ENCODE measurements at regions not wholly inside any gene's neighbourhood (a gene's known extent, or its start where the extent isn't known, plus 50 kb on each side); places are given as distances from the start of the nearest gene placed in this dataset.

DNA sequence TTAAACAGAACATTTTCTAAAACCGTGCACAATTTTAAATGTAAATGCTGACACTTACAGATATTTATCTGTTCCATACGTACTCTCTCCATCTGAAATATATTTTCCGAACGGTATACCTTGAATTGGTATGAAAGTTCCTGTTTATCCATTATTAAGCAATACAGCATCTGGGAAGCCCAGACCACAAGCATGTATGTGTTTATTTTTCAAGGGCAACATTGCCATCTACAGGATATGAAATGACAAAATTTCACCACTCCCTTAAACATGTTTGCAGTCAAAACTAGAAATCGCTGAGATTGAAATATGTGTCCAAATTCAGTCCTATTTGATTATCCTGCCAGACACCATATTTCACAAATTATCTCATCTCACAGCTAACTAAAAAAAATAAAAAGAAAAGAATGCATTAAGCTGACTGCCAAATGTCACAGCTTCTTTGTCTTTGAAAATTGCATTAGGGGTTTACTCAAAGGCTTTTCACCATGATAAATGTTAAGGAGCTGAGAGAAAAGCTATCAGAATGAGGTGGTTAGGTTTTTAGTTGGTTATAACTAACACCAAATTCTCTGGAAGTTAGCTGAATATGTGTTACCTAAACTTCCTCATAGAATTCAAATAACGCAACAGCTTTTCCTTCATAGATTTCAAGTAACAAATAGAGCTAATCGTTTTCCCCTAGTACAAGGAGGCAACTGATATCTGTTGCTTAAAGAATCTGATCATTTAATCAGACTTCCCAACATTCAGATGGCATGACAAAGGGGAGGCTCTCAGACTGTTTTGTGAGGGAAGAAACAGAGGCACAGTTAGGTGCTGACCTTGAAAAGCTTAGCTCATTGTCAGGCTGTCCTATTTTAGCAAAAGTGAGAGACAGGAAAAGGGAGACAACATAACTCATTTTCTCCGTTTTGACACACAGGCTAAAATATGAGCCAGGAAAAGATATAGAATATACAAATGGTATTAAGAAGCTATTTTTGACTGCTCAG is 533.1 kb downstream of the TBL1XR1 start (continued):
- TF ChIP-seq, protein P1, sequence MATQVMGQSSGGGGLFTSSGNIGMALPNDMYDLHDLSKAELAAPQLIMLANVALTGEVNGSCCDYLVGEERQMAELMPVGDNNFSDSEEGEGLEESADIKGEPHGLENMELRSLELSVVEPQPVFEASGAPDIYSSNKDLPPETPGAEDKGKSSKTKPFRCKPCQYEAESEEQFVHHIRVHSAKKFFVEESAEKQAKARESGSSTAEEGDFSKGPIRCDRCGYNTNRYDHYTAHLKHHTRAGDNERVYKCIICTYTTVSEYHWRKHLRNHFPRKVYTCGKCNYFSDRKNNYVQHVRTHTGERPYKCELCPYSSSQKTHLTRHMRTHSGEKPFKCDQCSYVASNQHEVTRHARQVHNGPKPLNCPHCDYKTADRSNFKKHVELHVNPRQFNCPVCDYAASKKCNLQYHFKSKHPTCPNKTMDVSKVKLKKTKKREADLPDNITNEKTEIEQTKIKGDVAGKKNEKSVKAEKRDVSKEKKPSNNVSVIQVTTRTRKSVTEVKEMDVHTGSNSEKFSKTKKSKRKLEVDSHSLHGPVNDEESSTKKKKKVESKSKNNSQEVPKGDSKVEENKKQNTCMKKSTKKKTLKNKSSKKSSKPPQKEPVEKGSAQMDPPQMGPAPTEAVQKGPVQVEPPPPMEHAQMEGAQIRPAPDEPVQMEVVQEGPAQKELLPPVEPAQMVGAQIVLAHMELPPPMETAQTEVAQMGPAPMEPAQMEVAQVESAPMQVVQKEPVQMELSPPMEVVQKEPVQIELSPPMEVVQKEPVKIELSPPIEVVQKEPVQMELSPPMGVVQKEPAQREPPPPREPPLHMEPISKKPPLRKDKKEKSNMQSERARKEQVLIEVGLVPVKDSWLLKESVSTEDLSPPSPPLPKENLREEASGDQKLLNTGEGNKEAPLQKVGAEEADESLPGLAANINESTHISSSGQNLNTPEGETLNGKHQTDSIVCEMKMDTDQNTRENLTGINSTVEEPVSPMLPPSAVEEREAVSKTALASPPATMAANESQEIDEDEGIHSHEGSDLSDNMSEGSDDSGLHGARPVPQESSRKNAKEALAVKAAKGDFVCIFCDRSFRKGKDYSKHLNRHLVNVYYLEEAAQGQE (IDR thresholded peaks at IDR 0.05; ENCODE audit: borderline replicate concordance), result peak; percentile 70
- TF ChIP-seq, protein P1 (CRISPR knock-in tag; IDR thresholded peaks at IDR 0.05; ENCODE audit: low read depth), result no peak
- no peak for TF ChIP-seq ZFP1 (CRISPR knock-in tag; IDR thresholded peaks at IDR 0.05)
- TF ChIP-seq, protein P2, sequence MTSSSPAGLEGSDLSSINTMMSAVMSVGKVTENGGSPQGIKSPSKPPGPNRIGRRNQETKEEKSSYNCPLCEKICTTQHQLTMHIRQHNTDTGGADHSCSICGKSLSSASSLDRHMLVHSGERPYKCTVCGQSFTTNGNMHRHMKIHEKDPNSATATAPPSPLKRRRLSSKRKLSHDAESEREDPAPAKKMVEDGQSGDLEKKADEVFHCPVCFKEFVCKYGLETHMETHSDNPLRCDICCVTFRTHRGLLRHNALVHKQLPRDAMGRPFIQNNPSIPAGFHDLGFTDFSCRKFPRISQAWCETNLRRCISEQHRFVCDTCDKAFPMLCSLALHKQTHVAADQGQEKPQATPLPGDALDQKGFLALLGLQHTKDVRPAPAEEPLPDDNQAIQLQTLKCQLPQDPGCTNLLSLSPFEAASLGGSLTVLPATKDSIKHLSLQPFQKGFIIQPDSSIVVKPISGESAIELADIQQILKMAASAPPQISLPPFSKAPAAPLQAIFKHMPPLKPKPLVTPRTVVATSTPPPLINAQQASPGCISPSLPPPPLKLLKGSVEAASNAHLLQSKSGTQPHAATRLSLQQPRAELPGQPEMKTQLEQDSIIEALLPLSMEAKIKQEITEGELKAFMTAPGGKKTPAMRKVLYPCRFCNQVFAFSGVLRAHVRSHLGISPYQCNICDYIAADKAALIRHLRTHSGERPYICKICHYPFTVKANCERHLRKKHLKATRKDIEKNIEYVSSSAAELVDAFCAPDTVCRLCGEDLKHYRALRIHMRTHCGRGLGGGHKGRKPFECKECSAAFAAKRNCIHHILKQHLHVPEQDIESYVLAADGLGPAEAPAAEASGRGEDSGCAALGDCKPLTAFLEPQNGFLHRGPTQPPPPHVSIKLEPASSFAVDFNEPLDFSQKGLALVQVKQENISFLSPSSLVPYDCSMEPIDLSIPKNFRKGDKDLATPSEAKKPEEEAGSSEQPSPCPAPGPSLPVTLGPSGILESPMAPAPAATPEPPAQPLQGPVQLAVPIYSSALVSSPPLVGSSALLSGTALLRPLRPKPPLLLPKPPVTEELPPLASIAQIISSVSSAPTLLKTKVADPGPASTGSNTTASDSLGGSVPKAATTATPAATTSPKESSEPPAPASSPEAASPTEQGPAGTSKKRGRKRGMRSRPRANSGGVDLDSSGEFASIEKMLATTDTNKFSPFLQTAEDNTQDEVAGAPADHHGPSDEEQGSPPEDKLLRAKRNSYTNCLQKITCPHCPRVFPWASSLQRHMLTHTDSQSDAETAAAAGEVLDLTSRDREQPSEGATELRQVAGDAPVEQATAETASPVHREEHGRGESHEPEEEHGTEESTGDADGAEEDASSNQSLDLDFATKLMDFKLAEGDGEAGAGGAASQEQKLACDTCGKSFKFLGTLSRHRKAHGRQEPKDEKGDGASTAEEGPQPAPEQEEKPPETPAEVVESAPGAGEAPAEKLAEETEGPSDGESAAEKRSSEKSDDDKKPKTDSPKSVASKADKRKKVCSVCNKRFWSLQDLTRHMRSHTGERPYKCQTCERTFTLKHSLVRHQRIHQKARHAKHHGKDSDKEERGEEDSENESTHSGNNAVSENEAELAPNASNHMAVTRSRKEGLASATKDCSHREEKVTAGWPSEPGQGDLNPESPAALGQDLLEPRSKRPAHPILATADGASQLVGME (CRISPR knock-in tag; IDR thresholded peaks at IDR 0.05), result no peak
- TF ChIP-seq NFRKB (IDR thresholded peaks at IDR 0.05; ENCODE audit: low read depth), result no peak
- no peak for TF ChIP-seq ZFPM2 (CRISPR knock-in tag; IDR thresholded peaks at IDR 0.05)
- TF ChIP-seq TEAD4 (IDR thresholded peaks at IDR 0.05; ENCODE audit: low read length), result peak; percentile 27
- TF ChIP-seq TEAD4 (CRISPR knock-in tag; IDR thresholded peaks at IDR 0.05; ENCODE audit: borderline replicate concordance), result no peak
- TF ChIP-seq RB1 (IDR thresholded peaks at IDR 0.05; ENCODE audit: low read depth), result no peak
- TF ChIP-seq ZNF239 (CRISPR knock-in tag; IDR thresholded peaks at IDR 0.05), result no peak
- TF ChIP-seq FOXK2 (conservative IDR thresholded peaks at IDR 0.05 in 1 of 2, IDR thresholded peaks at IDR 0.05 in 1 of 2; ENCODE audit: low read depth in 2 of 2), result 0 out of 4 replicates have a peak, but pooled peaks have one; percentile 20 to 34
- TF ChIP-seq NUFIP1 (IDR thresholded peaks at IDR 0.05; ENCODE audit: partially characterized antibody), result no peak
- TF ChIP-seq NELFE (IDR thresholded peaks at IDR 0.05; ENCODE audit: insufficient read depth, insufficient read length), result no peak

Measured in K562 (cell line).